ENCODE measurements at regions not wholly inside any gene's neighbourhood (a gene's known extent, or its start where the extent isn't known, plus 50 kb on each side); places are given as distances from the start of the nearest gene placed in this dataset.
A peak's percentile ranks its signal among the peaks of the same experiment; 100 is the strongest.

DNA sequence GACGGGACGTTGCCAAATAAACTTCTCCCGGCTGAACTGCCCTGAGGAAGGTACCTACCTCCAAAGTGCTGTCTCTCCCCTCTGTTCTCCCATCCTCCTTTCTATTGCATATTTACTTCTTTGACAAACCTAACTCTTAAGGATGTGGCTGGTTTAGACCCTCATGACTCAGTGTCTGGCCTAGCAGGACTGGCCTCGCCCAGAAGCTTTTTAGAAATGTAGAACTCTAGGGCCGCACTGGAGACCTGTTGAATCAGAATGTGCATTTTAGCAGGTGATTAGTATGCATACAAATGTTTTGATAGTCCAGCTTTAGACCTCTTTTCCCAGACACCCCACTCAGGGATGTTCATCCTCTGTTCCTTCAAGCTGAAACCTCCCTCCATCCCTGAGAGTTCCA is 335.9 kb downstream of the PIK3R1 start:
- Histone ChIP-seq H3K27me3 (ENCODE audit: control insufficient read depth in 3 of 3, insufficient read depth in 3 of 3, low read length in 2 of 3) (no peaks in the 10 kb centered on the region), H3K4me1 (ENCODE audit: control insufficient read depth in 5 of 5, insufficient read depth in 5 of 5, low read length in 5 of 5) (no peaks in the 10 kb centered on the region), H3K36me3 (ENCODE audit: control insufficient read depth in 4 of 4, insufficient read depth in 4 of 4, low read length in 4 of 4) (no peaks in the 10 kb centered on the region), H3K9me3 (ENCODE audit: control insufficient read depth in 4 of 4, insufficient read depth in 3 of 4, low read length in 3 of 4) (no peaks in the 10 kb centered on the region), H3K9ac (ENCODE audit: insufficient read depth in 1 of 2, low read length in 2 of 2) (no peak overlapping the region), H3K27ac (ENCODE audit: low read depth in 1 of 2, low read length in 1 of 2) (no peak overlapping the region), H3K4me3 (no peak overlapping the region)
- ATAC-seq (ENCODE audit: insufficient read depth, low FRiP score): no peak
- TF ChIP-seq, protein P1, sequence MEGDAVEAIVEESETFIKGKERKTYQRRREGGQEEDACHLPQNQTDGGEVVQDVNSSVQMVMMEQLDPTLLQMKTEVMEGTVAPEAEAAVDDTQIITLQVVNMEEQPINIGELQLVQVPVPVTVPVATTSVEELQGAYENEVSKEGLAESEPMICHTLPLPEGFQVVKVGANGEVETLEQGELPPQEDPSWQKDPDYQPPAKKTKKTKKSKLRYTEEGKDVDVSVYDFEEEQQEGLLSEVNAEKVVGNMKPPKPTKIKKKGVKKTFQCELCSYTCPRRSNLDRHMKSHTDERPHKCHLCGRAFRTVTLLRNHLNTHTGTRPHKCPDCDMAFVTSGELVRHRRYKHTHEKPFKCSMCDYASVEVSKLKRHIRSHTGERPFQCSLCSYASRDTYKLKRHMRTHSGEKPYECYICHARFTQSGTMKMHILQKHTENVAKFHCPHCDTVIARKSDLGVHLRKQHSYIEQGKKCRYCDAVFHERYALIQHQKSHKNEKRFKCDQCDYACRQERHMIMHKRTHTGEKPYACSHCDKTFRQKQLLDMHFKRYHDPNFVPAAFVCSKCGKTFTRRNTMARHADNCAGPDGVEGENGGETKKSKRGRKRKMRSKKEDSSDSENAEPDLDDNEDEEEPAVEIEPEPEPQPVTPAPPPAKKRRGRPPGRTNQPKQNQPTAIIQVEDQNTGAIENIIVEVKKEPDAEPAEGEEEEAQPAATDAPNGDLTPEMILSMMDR (IDR thresholded peaks at IDR 0.05; ENCODE audit: control extremely low read depth, extremely low read depth): no peak
- no peak for DNase-seq
- WGBS, 2 donors: 74 to 87% methylated on average over 5 of the region's 5 CpGs

DNA sequence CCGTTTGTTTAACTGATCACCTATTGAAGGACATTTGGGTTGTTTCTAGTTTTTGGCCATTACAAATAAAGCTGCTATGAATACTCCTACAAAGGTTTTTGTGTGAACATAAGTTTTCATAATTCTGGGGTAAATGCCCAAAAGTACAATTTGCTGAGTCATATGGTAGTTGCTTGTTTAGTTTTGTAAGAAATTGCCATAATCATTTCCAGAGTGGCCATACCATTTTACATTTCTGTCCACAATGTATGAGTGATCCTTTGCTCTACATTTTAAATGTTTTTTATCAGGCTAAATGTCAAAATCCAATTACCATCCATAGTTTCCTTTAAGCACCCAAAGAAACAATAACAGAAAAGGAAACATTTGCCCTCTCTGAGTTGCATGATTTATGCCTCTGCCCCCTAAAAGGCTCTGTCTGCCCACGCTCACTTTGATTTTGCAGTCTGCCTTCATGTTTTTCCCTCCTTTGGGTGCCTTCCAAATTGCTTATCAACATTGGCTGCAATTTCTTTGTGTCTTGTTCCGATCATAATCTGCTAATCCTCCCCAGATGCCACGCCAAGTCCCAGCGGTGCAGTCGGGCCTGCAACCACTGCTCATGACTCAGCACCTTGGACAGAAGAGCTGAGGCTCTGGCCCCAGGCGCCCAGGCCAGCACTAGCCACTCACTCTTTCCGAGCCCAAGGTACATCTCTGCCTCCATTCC is 339.2 kb downstream of the PIK3R1 start:
- WGBS, 2 donors: 47 to 56% methylated on average over 8 of the region's 8 CpGs
- H3K36me3 ChIP-seq (ENCODE audit: control insufficient read depth in 4 of 4, insufficient read depth in 4 of 4, low read length in 4 of 4): no peaks in the 10 kb centered on the region
- H3K9me3 ChIP-seq (ENCODE audit: control insufficient read depth in 4 of 4, insufficient read depth in 3 of 4, low read length in 3 of 4): peaks cover 0 to 4% (median 2%) of the 10 kb centered on the region in 4 donors
- H3K4me3 ChIP-seq: no peak overlapping the region
- peak; percentile 50 for ATAC-seq (ENCODE audit: insufficient read depth, low FRiP score)
- no peak overlapping the region for H3K27ac ChIP-seq (ENCODE audit: low read depth in 1 of 2, low read length in 1 of 2)
- DNase-seq: peak in 2 of 3 donors; percentile 43 to 46
- TF ChIP-seq, protein P1 (IDR thresholded peaks at IDR 0.05; ENCODE audit: control extremely low read depth, extremely low read depth): no peak
- no peaks in the 10 kb centered on the region for H3K27me3 ChIP-seq (ENCODE audit: control insufficient read depth in 3 of 3, insufficient read depth in 3 of 3, low read length in 2 of 3)
- no peaks in the 10 kb centered on the region for H3K4me1 ChIP-seq (ENCODE audit: control insufficient read depth in 5 of 5, insufficient read depth in 5 of 5, low read length in 5 of 5)
- H3K9ac ChIP-seq (ENCODE audit: insufficient read depth in 1 of 2, low read length in 2 of 2): no peak overlapping the region

DNA sequence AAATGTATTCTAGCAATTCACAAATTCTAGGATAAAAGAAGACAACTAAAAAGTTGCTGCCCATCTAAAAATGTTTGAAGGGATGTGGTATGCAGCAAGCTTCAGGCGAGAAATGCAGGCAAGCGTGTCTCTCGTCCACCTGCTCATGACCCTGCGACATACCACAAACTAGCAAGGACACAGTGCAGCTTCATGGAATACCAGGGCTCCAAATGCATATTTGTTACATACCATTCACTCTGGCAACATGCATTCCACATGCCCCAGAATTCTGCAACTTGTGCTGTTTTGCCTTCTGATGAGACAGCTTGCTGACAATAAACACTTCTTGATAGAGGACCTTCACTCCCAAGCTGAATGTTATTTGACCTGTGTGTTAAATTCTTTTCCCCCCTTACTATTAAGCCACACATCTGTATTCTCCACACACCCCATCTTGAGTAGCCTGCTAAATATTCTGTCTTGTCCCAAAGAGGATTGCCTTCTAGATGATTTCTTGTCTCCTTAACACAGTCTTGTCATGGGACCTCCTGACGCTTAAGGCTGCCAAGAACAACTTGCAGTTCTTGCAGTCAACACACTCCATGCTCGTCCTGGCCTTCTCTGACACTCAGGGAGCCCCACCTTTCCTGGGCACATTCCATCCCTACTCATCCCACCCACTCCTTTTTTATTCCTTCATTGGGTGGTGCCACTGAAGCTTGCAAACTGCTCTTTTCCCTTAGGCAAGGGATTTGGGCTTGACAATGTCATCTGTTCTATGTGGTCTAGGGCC is 340.5 kb downstream of the PIK3R1 start:
- no peak overlapping the region for H3K4me3 ChIP-seq
- H3K4me1 ChIP-seq (ENCODE audit: control insufficient read depth in 5 of 5, insufficient read depth in 5 of 5, low read length in 5 of 5): no peaks in the 10 kb centered on the region
- H3K27me3 ChIP-seq (ENCODE audit: control insufficient read depth in 3 of 3, insufficient read depth in 3 of 3, low read length in 2 of 3): no peaks in the 10 kb centered on the region
- H3K27ac ChIP-seq (ENCODE audit: low read depth in 1 of 2, low read length in 1 of 2): no peak overlapping the region
- TF ChIP-seq, protein P1 (IDR thresholded peaks at IDR 0.05; ENCODE audit: control extremely low read depth, extremely low read depth): no peak
- no peak overlapping the region for H3K9ac ChIP-seq (ENCODE audit: insufficient read depth in 1 of 2, low read length in 2 of 2)
- no peaks in the 10 kb centered on the region for H3K36me3 ChIP-seq (ENCODE audit: control insufficient read depth in 4 of 4, insufficient read depth in 4 of 4, low read length in 4 of 4)
- ATAC-seq (ENCODE audit: insufficient read depth, low FRiP score) (no peak), DNase-seq (no peak)
- H3K9me3 ChIP-seq (ENCODE audit: control insufficient read depth in 4 of 4, insufficient read depth in 3 of 4, low read length in 3 of 4): peaks cover 0 to 4% (median 2%) of the 10 kb centered on the region in 4 donors
- WGBS, 2 donors: 86 to 92% methylated on average over 6 of the region's 6 CpGs

Data from lung (tissue), 11 donors.